Cerebellar cortex (tissue), 1 donor: ENCODE measurements at regions not wholly inside any gene's neighbourhood (a gene's known extent, or its start where the extent isn't known, plus 50 kb on each side); places are given as distances from the start of the nearest gene placed in this dataset.

Source experiments
- DNase-seq: peaks from one replicate; pipeline ENCODE4 v3.0.0-alpha.2; 2015; ENCODE audit warnings: low spot score

- DNase-seq: no peak
Observed at GRCh38 chr6:147132889-147133288, 71.3 kb upstream of the STXBP5 start.

- DNase-seq: no peak
Observed at GRCh38 chr6:147133669-147134068, 70.5 kb upstream of the STXBP5 start.

- DNase-seq: no peak
Observed at GRCh38 chr6:147135211-147135681, 69.0 kb upstream of the STXBP5 start.

GRCh38 chr6:147136057-147136456 is 68.2 kb upstream of the STXBP5 start:
- no peak for DNase-seq

- no peak for DNase-seq
Observed at GRCh38 chr6:147137986-147138385, 66.2 kb upstream of the STXBP5 start.

GRCh38 chr6:147138835-147139234 is 65.4 kb upstream of the STXBP5 start:
- no peak for DNase-seq

GRCh38 chr6:147141711-147142308 is 62.4 kb upstream of the STXBP5 start:
- DNase-seq: no peak

GRCh38 chr6:147142684-147143245 is 61.5 kb upstream of the STXBP5 start:
- no peak for DNase-seq

- no peak for DNase-seq
Observed at GRCh38 chr6:147149092-147149491, 55.1 kb upstream of the STXBP5 start.

GRCh38 chr6:147149826-147150225 is 54.4 kb upstream of the STXBP5 start:
- no peak for DNase-seq

GRCh38 chr6:147150293-147150692 is 53.9 kb upstream of the STXBP5 start:
- DNase-seq: no peak
